Large intestine (tissue), 3 donors: ENCODE measurements at regions not wholly inside any gene's neighbourhood (a gene's known extent, or its start where the extent isn't known, plus 50 kb on each side); places are given as distances from the start of the nearest gene placed in this dataset.

ENCODE experiments used
- DNase-seq, 2 donors: peaks; one replicate each; pipeline versions ENCODE4 v3.0.0 to v3.0.0-alpha.2; 2013
- H3K27ac ChIP-seq: one replicate; pipeline ENCODE4 v1.5.1; 2013; ENCODE audit warnings: low read length
- H3K27me3 ChIP-seq: 2 replicates; pipeline ENCODE4 v1.6.1; 2013; ENCODE audit warnings: low read length; ENCODE audit not compliant: control insufficient read depth, insufficient read depth
- H3K36me3 ChIP-seq: 2 replicates; pipeline ENCODE4 v1.6.1; 2013; ENCODE audit warnings: low read length; ENCODE audit not compliant: control insufficient read depth, insufficient read depth
- H3K4me1 ChIP-seq: one replicate; pipeline ENCODE4 v1.6.1; 2013; ENCODE audit warnings: low read length; ENCODE audit not compliant: control insufficient read depth, insufficient read depth
- H3K4me3 ChIP-seq: one replicate; pipeline ENCODE4 v1.5.1; 2013; ENCODE audit warnings: low read length
- H3K9me3 ChIP-seq: one replicate; pipeline ENCODE4 v1.6.1; 2013; ENCODE audit warnings: mild to moderate bottlenecking, low read depth, low read length, moderate library complexity; ENCODE audit not compliant: control insufficient read depth
- WGBS: methylation state at CpG from one replicate; pipeline ENCODE4 v1.1.5; 2013; ENCODE audit warnings: low lambda C conversion rate; ENCODE audit not compliant: insufficient coverage; 5-methylcytosine and 5-hydroxymethylcytosine counted together

GRCh38 chr6:144805049-144805448, 519.9 kb downstream of the UTRN start:
- WGBS: no CpG with 5 or more reads among the region's 1 CpG
- Histone ChIP-seq H3K36me3 (peaks cover 2% of the 10 kb centered on the region), H3K27me3 (no peaks in the 10 kb centered on the region), H3K27ac (no peak overlapping the region), H3K4me3 (no peak overlapping the region), H3K9me3 (no peaks in the 10 kb centered on the region), H3K4me1 (no peaks in the 10 kb centered on the region)
- no peak for DNase-seq

- Histone ChIP-seq H3K36me3 (peaks cover 3% of the 10 kb centered on the region), H3K27me3 (no peaks in the 10 kb centered on the region), H3K4me1 (no peaks in the 10 kb centered on the region), H3K9me3 (no peaks in the 10 kb centered on the region), H3K4me3 (no peak overlapping the region), H3K27ac (no peak overlapping the region)
- DNase-seq: no peak
Measured at GRCh38 chr6:144806222-144806621, 521.1 kb downstream of the UTRN start.

- no peaks in the 10 kb centered on the region for H3K27me3 ChIP-seq
- H3K36me3 ChIP-seq: peaks cover 5% of the 10 kb centered on the region
- DNase-seq: no peak
- no peak overlapping the region for H3K27ac ChIP-seq
- no peak overlapping the region for H3K4me3 ChIP-seq
- H3K4me1 ChIP-seq: no peaks in the 10 kb centered on the region
- 38% methylated on average over 1 of the region's 1 CpG for WGBS
- peaks cover 2% of the 10 kb centered on the region for H3K9me3 ChIP-seq
Measured at GRCh38 chr6:144809120-144809519, 524.0 kb downstream of the UTRN start.

- no peaks in the 10 kb centered on the region for H3K4me1 ChIP-seq
- no CpG with 5 or more reads among the region's 5 CpGs for WGBS
- H3K4me3 ChIP-seq: no peak overlapping the region
- peaks cover 5% of the 10 kb centered on the region for H3K36me3 ChIP-seq
- no peak for DNase-seq
- no peak overlapping the region for H3K27ac ChIP-seq
- no peaks in the 10 kb centered on the region for H3K27me3 ChIP-seq
- H3K9me3 ChIP-seq: peaks cover 2% of the 10 kb centered on the region
Measured at GRCh38 chr6:144809969-144810368, 524.8 kb downstream of the UTRN start.

- Histone ChIP-seq H3K36me3 (peaks cover 5% of the 10 kb centered on the region), H3K4me3 (no peak overlapping the region), H3K9me3 (peaks cover 2% of the 10 kb centered on the region), H3K4me1 (no peaks in the 10 kb centered on the region), H3K27ac (no peak overlapping the region), H3K27me3 (no peaks in the 10 kb centered on the region)
- no peak for DNase-seq
- 100% methylated on average over 1 of the region's 5 CpGs for WGBS
Measured at GRCh38 chr6:144811140-144811539, 526.0 kb downstream of the UTRN start.

- H3K27ac ChIP-seq: no peak overlapping the region
- peaks cover 3% of the 10 kb centered on the region for H3K36me3 ChIP-seq
- no peaks in the 10 kb centered on the region for H3K4me1 ChIP-seq
- H3K4me3 ChIP-seq: no peak overlapping the region
- H3K9me3 ChIP-seq: peaks cover 2% of the 10 kb centered on the region
- H3K27me3 ChIP-seq: no peaks in the 10 kb centered on the region
- 38% methylated on average over 1 of the region's 1 CpG for WGBS
- DNase-seq: no peak
Measured at GRCh38 chr6:144816936-144817335, 531.8 kb downstream of the UTRN start.

- WGBS: 86% methylated on average over 1 of the region's 1 CpG
- Histone ChIP-seq H3K9me3 (no peaks in the 10 kb centered on the region), H3K4me3 (no peak overlapping the region), H3K36me3 (no peaks in the 10 kb centered on the region), H3K27me3 (no peaks in the 10 kb centered on the region), H3K27ac (no peak overlapping the region), H3K4me1 (no peaks in the 10 kb centered on the region)
- no peak for DNase-seq
Measured at GRCh38 chr6:144820270-144820669, 535.1 kb downstream of the UTRN start.

GRCh38 chr6:144823131-144823530, 538.0 kb downstream of the UTRN start:
- 96% methylated on average over 4 of the region's 4 CpGs for WGBS
- no peaks in the 10 kb centered on the region for H3K9me3 ChIP-seq
- no peak overlapping the region for H3K27ac ChIP-seq
- no peak for DNase-seq
- peaks cover 8% of the 10 kb centered on the region for H3K36me3 ChIP-seq
- no peak overlapping the region for H3K4me3 ChIP-seq
- H3K4me1 ChIP-seq: no peaks in the 10 kb centered on the region
- no peaks in the 10 kb centered on the region for H3K27me3 ChIP-seq

GRCh38 chr6:144824018-144824417, 538.9 kb downstream of the UTRN start:
- H3K36me3 ChIP-seq: peaks cover 12% of the 10 kb centered on the region

GRCh38 chr6:144834426-144835038, 549.4 kb downstream of the UTRN start:
- Histone ChIP-seq H3K9me3 (no peaks in the 10 kb centered on the region), H3K27ac (no peak overlapping the region), H3K27me3 (no peaks in the 10 kb centered on the region), H3K36me3 (peaks cover 43% of the 10 kb centered on the region), H3K4me3 (no peak overlapping the region), H3K4me1 (no peaks in the 10 kb centered on the region)
- no CpG with 5 or more reads among the region's 6 CpGs for WGBS
- no peak for DNase-seq

More at GRCh38 chr6:144824018-144824417, 538.9 kb downstream of the UTRN start:
- no peak for DNase-seq
- Histone ChIP-seq H3K4me1 (no peaks in the 10 kb centered on the region), H3K27me3 (no peaks in the 10 kb centered on the region), H3K4me3 (no peak overlapping the region), H3K9me3 (no peaks in the 10 kb centered on the region), H3K27ac (no peak overlapping the region)

- no CpG with 5 or more reads among the region's 6 CpGs for WGBS
- Histone ChIP-seq H3K4me3 (no peak overlapping the region), H3K27ac (no peak overlapping the region), H3K27me3 (no peaks in the 10 kb centered on the region), H3K36me3 (peaks cover 45% of the 10 kb centered on the region), H3K9me3 (no peaks in the 10 kb centered on the region), H3K4me1 (no peaks in the 10 kb centered on the region)
- DNase-seq: no peak
Measured at GRCh38 chr6:144835322-144835973, 550.3 kb downstream of the UTRN start.
